HepG2 (cell line): ENCODE measurements at regions not wholly inside any gene's neighbourhood (a gene's known extent, or its start where the extent isn't known, plus 50 kb on each side); places are given as distances from the start of the nearest gene placed in this dataset.

ENCODE experiments used
- BCLAF1 ChIP-seq: fragments of 450-650 bp; IDR thresholded peaks from 2 replicates; pipeline ENCODE4 v1.6.1; 2017; ENCODE audit warnings: mild to moderate bottlenecking
- CTCF ChIP-seq: sonication (generic); formaldehyde crosslinking; IDR thresholded peaks from 2 replicates; pipeline ENCODE4 v1.5.0; 2020; ENCODE audit warnings: mild to moderate bottlenecking, missing genetic modification reagents, moderate library complexity
- EZH2 ChIP-seq: conservative IDR thresholded peaks from 2 replicates; pipeline ENCODE4 v1.6.1; 2012; ENCODE audit warnings: mild to moderate bottlenecking, low read depth, low read length, moderate library complexity
- FOXA3 ChIP-seq: IDR thresholded peaks from 2 replicates; pipeline ENCODE4 v1.6.1; 2016; ENCODE audit warnings: missing genetic modification reagents, missing compliant biosample characterization
- KDM1A ChIP-seq: IDR thresholded peaks from 2 replicates; pipeline ENCODE4 v1.6.1; 2016; ENCODE audit warnings: missing compliant biosample characterization
- NFIC ChIP-seq: IDR thresholded peaks from 2 replicates; pipeline ENCODE4 v1.6.1; 2012; ENCODE audit warnings: mild to moderate bottlenecking, low read length, inconsistent platforms
- ZKSCAN5 ChIP-seq: sonication (generic); formaldehyde crosslinking; IDR thresholded peaks from 2 replicates; pipeline ENCODE4 v1.5.1; 2020; ENCODE audit warnings: mild to moderate bottlenecking, missing genetic modification reagents
- ZNF580 ChIP-seq: IDR thresholded peaks from 2 replicates; pipeline ENCODE4 v1.6.1; 2016; ENCODE audit warnings: low read depth, borderline replicate concordance

GRCh38 chr14:26996246-26996645, 398.4 kb upstream of the NOVA1 start:
- TF ChIP-seq KDM1A (CRISPR knock-in tag): no peak
- TF ChIP-seq CTCF (CRISPR knock-in tag): no peak
- no peak for TF ChIP-seq NFIC
- TF ChIP-seq FOXA3 (CRISPR knock-in tag): no peak
- TF ChIP-seq EZH2: no peak
- no peak for TF ChIP-seq BCLAF1
- no peak for TF ChIP-seq ZKSCAN5 (CRISPR knock-in tag)
- TF ChIP-seq ZNF580 (CRISPR knock-in tag): no peak
